ENCODE measurements at regions not wholly inside any gene's neighbourhood (a gene's known extent, or its start where the extent isn't known, plus 50 kb on each side); places are given as distances from the start of the nearest gene placed in this dataset.

GRCh38 chr7:17632384-17632783 lies 307.9 kb downstream of the SNX13 start:
- CTCF ChIA-PET: interaction anchor here (1.5 kb wide), 1 partner anchor 649 kb away, joined by 5 read pairs; no protein-coding TSS in a partner anchor
- no peaks in the 10 kb centered on the region for H3K27me3 ChIP-seq (ENCODE audit: control insufficient read depth, insufficient read depth, low read length)
- no peaks in the 10 kb centered on the region for H3K9me3 ChIP-seq (ENCODE audit: control insufficient read depth, insufficient read depth, low read length)
- no peak for TF ChIP-seq CTCF (IDR thresholded peaks at IDR 0.05; ENCODE audit: low read depth, low read length)
- POLR2A ChIA-PET: no interaction called here
- H3K4me3 ChIP-seq (ENCODE audit: low read depth, low read length): no peak overlapping the region
- no peak for DNase-seq (ENCODE audit: low read depth, low spot score)
- no peak overlapping the region for H3K27ac ChIP-seq (ENCODE audit: low read depth, low read length)

- H3K27me3 ChIP-seq (ENCODE audit: control insufficient read depth, insufficient read depth, low read length): no peaks in the 10 kb centered on the region
- CTCF ChIA-PET: interaction anchor here (0.6 to 1.5 kb wide), 3 partner anchors 332 to 703 kb away, joined by 3 to 5 read pairs (median 4); no protein-coding TSS in a partner anchor
Observed at GRCh38 chr7:17633067-17633466, 307.2 kb downstream of the SNX13 start.

GRCh38 chr7:17638727-17639126 lies 301.6 kb downstream of the SNX13 start:
- no peak for DNase-seq (ENCODE audit: low read depth, low spot score)
- peaks cover 4% of the 10 kb centered on the region for H3K9me3 ChIP-seq (ENCODE audit: control insufficient read depth, insufficient read depth, low read length)
- H3K4me3 ChIP-seq (ENCODE audit: low read depth, low read length): no peak overlapping the region
- ChIA-PET POLR2A (no interaction called here), CTCF (no interaction called here)
- no peaks in the 10 kb centered on the region for H3K27me3 ChIP-seq (ENCODE audit: control insufficient read depth, insufficient read depth, low read length)
- no peak for TF ChIP-seq CTCF (IDR thresholded peaks at IDR 0.05; ENCODE audit: low read depth, low read length)
- no peak overlapping the region for H3K27ac ChIP-seq (ENCODE audit: low read depth, low read length)

More at GRCh38 chr7:17633067-17633466, 307.2 kb downstream of the SNX13 start:
- POLR2A ChIA-PET: interaction anchor here (0.7 kb wide), 2 partner anchors 13 to 337 kb away, joined by 3 to 4 read pairs; no protein-coding TSS in a partner anchor
- no peaks in the 10 kb centered on the region for H3K9me3 ChIP-seq (ENCODE audit: control insufficient read depth, insufficient read depth, low read length)
- H3K4me3 ChIP-seq (ENCODE audit: low read depth, low read length): no peak overlapping the region
- DNase-seq (ENCODE audit: low read depth, low spot score): no peak
- no peak for TF ChIP-seq CTCF (IDR thresholded peaks at IDR 0.05; ENCODE audit: low read depth, low read length)
- no peak overlapping the region for H3K27ac ChIP-seq (ENCODE audit: low read depth, low read length)

GRCh38 chr7:17640730-17641377 lies 299.4 kb downstream of the SNX13 start:
- Histone ChIP-seq H3K4me3 (ENCODE audit: low read depth, low read length) (no peak overlapping the region), H3K9me3 (ENCODE audit: control insufficient read depth, insufficient read depth, low read length) (peaks cover 8% of the 10 kb centered on the region), H3K27ac (ENCODE audit: low read depth, low read length) (no peak overlapping the region), H3K27me3 (ENCODE audit: control insufficient read depth, insufficient read depth, low read length) (no peaks in the 10 kb centered on the region)
- POLR2A ChIA-PET: no interaction called here
- peak; percentile 63 for TF ChIP-seq CTCF (IDR thresholded peaks at IDR 0.05; ENCODE audit: low read depth, low read length)
- DNase-seq (ENCODE audit: low read depth, low spot score): no peak
- CTCF ChIA-PET: interaction anchor here (0.5 to 3.2 kb wide), 8 partner anchors 9 to 310 kb away, joined by 3 to 18 read pairs (median 3); no protein-coding TSS in a partner anchor

- Histone ChIP-seq H3K27ac (ENCODE audit: low read depth, low read length) (no peak overlapping the region), H3K27me3 (ENCODE audit: control insufficient read depth, insufficient read depth, low read length) (no peaks in the 10 kb centered on the region), H3K4me3 (ENCODE audit: low read depth, low read length) (no peak overlapping the region), H3K9me3 (ENCODE audit: control insufficient read depth, insufficient read depth, low read length) (peaks cover 8% of the 10 kb centered on the region)
- TF ChIP-seq CTCF (IDR thresholded peaks at IDR 0.05; ENCODE audit: low read depth, low read length): no peak
- DNase-seq (ENCODE audit: low read depth, low spot score): no peak
- CTCF ChIA-PET: interaction anchor here (0.7 to 4.0 kb wide), 2 partner anchors 662 to 1738 kb away, joined by 4 to 49 read pairs; no protein-coding TSS in a partner anchor
- POLR2A ChIA-PET: no interaction called here
Observed at GRCh38 chr7:17645500-17645899, 294.8 kb downstream of the SNX13 start.
